ENCODE measurements at regions not wholly inside any gene's neighbourhood (a gene's known extent, or its start where the extent isn't known, plus 50 kb on each side); places are given as distances from the start of the nearest gene placed in this dataset.

DNA sequence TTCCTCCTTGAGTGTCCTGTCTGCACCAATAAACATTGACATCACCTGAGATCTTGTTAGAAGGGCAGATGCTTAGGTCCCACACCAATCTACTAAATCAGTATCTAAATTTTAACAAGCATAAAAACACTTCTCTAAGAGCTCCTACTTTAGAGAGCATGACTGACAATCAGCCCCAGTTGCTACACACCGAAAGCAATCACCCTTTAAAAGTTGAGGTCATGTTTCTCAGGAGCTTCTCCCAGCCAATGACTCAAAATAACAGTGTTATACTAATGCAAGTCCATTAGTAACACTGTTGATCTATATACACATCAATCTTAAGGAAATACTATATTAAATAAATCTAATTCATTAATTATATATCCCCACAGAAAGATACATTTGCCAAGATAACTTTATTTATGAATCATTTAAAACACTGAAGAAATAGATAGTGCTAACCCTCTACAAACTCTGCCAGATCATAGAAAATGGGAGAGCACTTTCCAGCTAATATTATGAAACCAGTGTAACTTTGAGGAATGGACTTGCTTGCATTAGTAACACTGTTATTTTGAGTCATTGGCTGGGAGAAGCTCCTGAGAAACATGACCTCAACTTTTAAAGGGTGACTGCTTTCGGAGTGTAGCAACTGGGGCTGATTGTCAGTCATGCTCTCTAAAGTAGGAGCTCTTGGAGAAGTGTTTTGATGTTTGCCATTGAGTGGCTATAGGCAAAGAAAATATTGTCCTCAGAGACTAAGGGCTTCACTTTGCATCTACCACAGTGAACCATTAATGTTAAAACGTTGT lies 109.8 kb upstream of the HDX start:
- no peaks in the 10 kb centered on the region for H3K9me3 Mint-ChIP-seq
- no peaks in the 10 kb centered on the region for H3K36me3 Mint-ChIP-seq (ENCODE audit: insufficient read depth)
- DNase-seq (no peak), ATAC-seq (no peak)
- H3K4me1 Mint-ChIP-seq (ENCODE audit: low read depth) = no peaks in the 10 kb centered on the region
- peaks cover 3% of the 10 kb centered on the region for H3K27me3 Mint-ChIP-seq (ENCODE audit: low read depth)
- H3K4me3 Mint-ChIP-seq = no peak overlapping the region

GRCh38 chrX:84634201-84634782 lies 132.0 kb upstream of the HDX start:
- Mint-ChIP-seq H3K4me1 (ENCODE audit: low read depth) (no peaks in the 10 kb centered on the region), H3K27me3 (ENCODE audit: low read depth) (no peaks in the 10 kb centered on the region), H3K4me3 (no peak overlapping the region), H3K36me3 (ENCODE audit: insufficient read depth) (no peaks in the 10 kb centered on the region), H3K9me3 (no peaks in the 10 kb centered on the region)
- no peak for DNase-seq
- ATAC-seq = no peak

DNA sequence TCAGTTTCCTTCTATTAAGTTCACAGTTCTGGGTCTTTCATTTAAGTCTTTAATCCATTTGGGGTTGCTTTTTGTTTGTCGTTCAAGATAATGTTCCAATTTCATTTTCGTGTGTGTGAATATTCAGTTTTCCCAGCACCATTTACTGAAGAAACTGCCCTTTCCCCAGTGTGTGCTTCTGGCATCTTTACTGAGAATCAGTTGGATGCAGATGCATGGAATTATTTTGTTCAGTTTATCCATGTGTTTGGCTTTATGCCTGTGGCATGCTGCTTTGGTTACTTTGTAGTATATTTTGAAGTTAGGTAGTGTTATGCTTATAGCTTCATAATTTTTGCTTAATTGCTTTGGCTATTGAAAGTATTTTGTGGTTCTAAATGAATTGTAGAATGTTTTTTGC lies 163.8 kb upstream of the HDX start:
- no peaks in the 10 kb centered on the region for H3K36me3 Mint-ChIP-seq (ENCODE audit: insufficient read depth)
- H3K4me1 Mint-ChIP-seq (ENCODE audit: low read depth) = no peaks in the 10 kb centered on the region
- H3K9me3 Mint-ChIP-seq = peaks cover 3% of the 10 kb centered on the region

DNA sequence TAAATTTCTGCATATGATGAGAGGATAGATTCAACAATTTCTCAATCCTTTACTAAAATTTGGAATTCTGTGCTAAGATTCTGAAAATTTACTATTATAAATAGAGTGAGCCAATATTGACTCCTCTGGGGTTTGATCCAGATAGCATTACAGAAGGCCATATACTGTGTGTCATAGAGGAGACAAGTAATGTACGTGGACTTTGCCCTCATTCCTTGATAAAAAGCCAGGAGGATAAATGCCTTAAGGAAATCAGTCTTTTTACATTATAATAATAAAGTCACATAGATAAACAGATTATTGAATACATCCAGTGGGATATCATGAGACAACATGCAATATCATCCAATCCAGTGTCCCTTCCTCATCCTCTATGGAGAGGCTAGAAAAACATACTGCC lies 188.0 kb upstream of the HDX start:
- no peaks in the 10 kb centered on the region for H3K36me3 Mint-ChIP-seq (ENCODE audit: insufficient read depth)
- H3K4me1 Mint-ChIP-seq (ENCODE audit: low read depth) = no peaks in the 10 kb centered on the region

More for the DNA sequence above, 163.8 kb upstream of the HDX start:
- DNase-seq (no peak), ATAC-seq (no peak)
- H3K27me3 Mint-ChIP-seq (ENCODE audit: low read depth) = no peaks in the 10 kb centered on the region
- H3K4me3 Mint-ChIP-seq = no peak overlapping the region

GRCh38 chrX:84709987-84710386 lies 207.7 kb upstream of the HDX start:
- Mint-ChIP-seq H3K9me3 (no peaks in the 10 kb centered on the region), H3K4me3 (no peak overlapping the region), H3K27me3 (ENCODE audit: low read depth) (no peaks in the 10 kb centered on the region), H3K36me3 (ENCODE audit: insufficient read depth) (no peaks in the 10 kb centered on the region), H3K4me1 (ENCODE audit: low read depth) (no peaks in the 10 kb centered on the region)
- ATAC-seq (no peak), DNase-seq (no peak)

More for the DNA sequence above, 188.0 kb upstream of the HDX start:
- DNase-seq (no peak), ATAC-seq (no peak)
- Mint-ChIP-seq H3K27me3 (ENCODE audit: low read depth) (no peaks in the 10 kb centered on the region), H3K9me3 (no peaks in the 10 kb centered on the region), H3K4me3 (no peak overlapping the region)

DNA sequence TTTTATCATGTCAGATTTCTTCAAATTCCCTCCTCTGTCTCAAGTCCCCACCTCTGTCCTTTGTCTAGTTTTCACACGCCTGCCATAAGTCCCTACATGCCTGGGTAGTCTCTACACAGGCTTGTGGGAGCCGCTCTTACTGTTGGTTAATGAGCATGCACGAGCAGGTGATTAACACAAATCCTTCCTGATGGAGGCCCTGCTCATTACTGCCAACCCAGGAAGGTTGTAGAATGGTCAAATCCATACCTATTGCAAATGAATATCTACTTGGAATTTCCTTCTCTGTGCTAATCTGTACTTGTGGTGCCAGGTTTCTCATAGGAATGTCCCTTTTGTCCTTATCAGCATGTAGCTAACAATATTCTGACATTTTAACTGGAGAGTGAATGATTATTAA lies 208.4 kb upstream of the HDX start:
- H3K36me3 Mint-ChIP-seq (ENCODE audit: insufficient read depth) = no peaks in the 10 kb centered on the region
- H3K27me3 Mint-ChIP-seq (ENCODE audit: low read depth) = no peaks in the 10 kb centered on the region
- no peak overlapping the region for H3K4me3 Mint-ChIP-seq
- peaks cover 4% of the 10 kb centered on the region for H3K4me1 Mint-ChIP-seq (ENCODE audit: low read depth)
- DNase-seq (no peak), ATAC-seq (no peak)
- H3K9me3 Mint-ChIP-seq = no peaks in the 10 kb centered on the region

DNA sequence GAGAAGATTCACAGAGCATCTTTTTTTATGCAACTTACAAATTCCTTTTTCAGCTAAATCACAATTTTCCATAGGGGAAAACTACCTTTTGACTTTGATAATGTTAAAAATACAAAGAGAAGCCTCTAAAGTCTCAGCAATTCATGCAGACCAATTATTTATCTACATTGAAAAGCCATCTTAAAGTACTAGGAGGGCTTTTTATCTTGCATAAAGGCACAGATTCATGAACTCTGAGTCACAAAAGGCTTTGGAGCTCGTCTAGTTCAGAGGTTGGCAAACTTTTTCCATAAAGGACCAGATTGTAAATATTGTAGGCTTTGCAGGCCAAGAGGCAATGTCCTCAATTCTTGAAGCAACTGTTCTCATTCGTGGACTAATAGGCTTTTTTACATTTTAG lies 210.4 kb upstream of the HDX start:
- Mint-ChIP-seq H3K36me3 (ENCODE audit: insufficient read depth) (no peaks in the 10 kb centered on the region), H3K27me3 (ENCODE audit: low read depth) (no peaks in the 10 kb centered on the region), H3K4me3 (no peak overlapping the region), H3K4me1 (ENCODE audit: low read depth) (peaks cover 6% of the 10 kb centered on the region), H3K9me3 (no peaks in the 10 kb centered on the region)
- ATAC-seq (no peak), DNase-seq (no peak)

DNA sequence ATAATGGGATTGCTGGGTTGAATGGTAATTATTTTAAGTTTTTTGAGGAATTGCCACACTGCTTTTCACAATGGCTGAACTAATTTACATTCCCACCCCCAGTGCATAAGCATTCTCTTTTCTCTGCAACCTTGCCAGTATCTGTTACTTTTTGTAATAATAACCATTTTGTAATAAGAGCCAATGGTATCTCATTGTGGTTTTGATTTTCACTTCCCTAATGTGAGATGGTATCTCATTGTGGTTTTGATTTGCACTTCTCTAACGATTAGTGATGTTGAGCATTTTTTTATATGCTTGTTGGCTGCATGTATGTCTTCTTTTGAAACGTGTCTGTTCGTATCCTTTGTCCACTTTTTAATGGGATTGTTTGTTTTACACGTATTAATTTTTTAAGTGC lies 213.1 kb upstream of the HDX start:
- DNase-seq = no peak
- H3K36me3 Mint-ChIP-seq (ENCODE audit: insufficient read depth) = no peaks in the 10 kb centered on the region

GRCh38 chrX:84717343-84717742 lies 215.1 kb upstream of the HDX start:
- DNase-seq (no peak), ATAC-seq (no peak)
- Mint-ChIP-seq H3K27me3 (ENCODE audit: low read depth) (no peaks in the 10 kb centered on the region), H3K9me3 (no peaks in the 10 kb centered on the region), H3K4me3 (no peak overlapping the region), H3K4me1 (ENCODE audit: low read depth) (peaks cover 6% of the 10 kb centered on the region), H3K36me3 (ENCODE audit: insufficient read depth) (no peaks in the 10 kb centered on the region)

More for the DNA sequence above, 213.1 kb upstream of the HDX start:
- no peak for ATAC-seq
- Mint-ChIP-seq H3K27me3 (ENCODE audit: low read depth) (no peaks in the 10 kb centered on the region), H3K4me3 (no peak overlapping the region), H3K4me1 (ENCODE audit: low read depth) (peaks cover 6% of the 10 kb centered on the region), H3K9me3 (no peaks in the 10 kb centered on the region)

- no peaks in the 10 kb centered on the region for H3K9me3 Mint-ChIP-seq
- no peaks in the 10 kb centered on the region for H3K27me3 Mint-ChIP-seq (ENCODE audit: low read depth)
- H3K36me3 Mint-ChIP-seq (ENCODE audit: insufficient read depth) = no peaks in the 10 kb centered on the region
Measured at GRCh38 chrX:84721416-84721815, 219.2 kb upstream of the HDX start.

DNA sequence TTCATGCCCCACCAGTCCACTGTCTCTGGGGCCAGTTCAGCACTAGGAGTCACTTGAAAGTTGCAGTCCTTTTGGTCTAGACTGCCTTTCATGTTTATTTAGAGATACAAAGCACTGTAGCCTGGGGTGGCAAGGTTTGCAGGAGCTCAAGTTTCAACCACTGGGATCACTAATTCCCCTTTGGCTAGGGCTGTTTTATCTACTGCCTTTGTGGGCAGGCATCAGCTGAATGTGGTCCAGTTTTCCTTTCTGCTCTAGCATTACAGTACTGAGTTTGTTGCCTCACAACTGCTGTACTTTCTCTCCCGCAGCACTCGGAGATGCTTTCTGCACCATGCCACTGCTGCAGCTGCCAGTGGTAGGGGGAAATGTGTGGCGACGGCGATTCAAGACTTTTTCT lies 222.3 kb upstream of the HDX start:
- Mint-ChIP-seq H3K36me3 (ENCODE audit: insufficient read depth) (no peaks in the 10 kb centered on the region), H3K4me3 (no peak overlapping the region), H3K27me3 (ENCODE audit: low read depth) (no peaks in the 10 kb centered on the region), H3K9me3 (no peaks in the 10 kb centered on the region), H3K4me1 (ENCODE audit: low read depth) (no peaks in the 10 kb centered on the region)
- ATAC-seq (no peak), DNase-seq (no peak)

More at GRCh38 chrX:84721416-84721815, 219.2 kb upstream of the HDX start:
- DNase-seq (no peak), ATAC-seq (no peak)
- H3K4me1 Mint-ChIP-seq (ENCODE audit: low read depth) = no peaks in the 10 kb centered on the region
- H3K4me3 Mint-ChIP-seq = no peak overlapping the region

- no peak overlapping the region for H3K4me3 Mint-ChIP-seq
- H3K9me3 Mint-ChIP-seq = no peaks in the 10 kb centered on the region
- no peaks in the 10 kb centered on the region for H3K4me1 Mint-ChIP-seq (ENCODE audit: low read depth)
- no peak for DNase-seq
- no peak for ATAC-seq
- no peaks in the 10 kb centered on the region for H3K27me3 Mint-ChIP-seq (ENCODE audit: low read depth)
- H3K36me3 Mint-ChIP-seq (ENCODE audit: insufficient read depth) = no peaks in the 10 kb centered on the region
Measured at GRCh38 chrX:84729408-84729807, 227.2 kb upstream of the HDX start.

- no peak for DNase-seq
- Mint-ChIP-seq H3K4me1 (ENCODE audit: low read depth) (no peaks in the 10 kb centered on the region), H3K4me3 (no peak overlapping the region), H3K9me3 (no peaks in the 10 kb centered on the region), H3K27me3 (ENCODE audit: low read depth) (no peaks in the 10 kb centered on the region), H3K36me3 (ENCODE audit: insufficient read depth) (no peaks in the 10 kb centered on the region)
- peak in 1 of 2 donors; percentile 72 for ATAC-seq
Measured at GRCh38 chrX:84729809-84730208, 227.6 kb upstream of the HDX start.

- DNase-seq (no peak), ATAC-seq (no peak)
- Mint-ChIP-seq H3K36me3 (ENCODE audit: insufficient read depth) (no peaks in the 10 kb centered on the region), H3K27me3 (ENCODE audit: low read depth) (peaks cover 4% of the 10 kb centered on the region), H3K4me3 (no peak overlapping the region), H3K4me1 (ENCODE audit: low read depth) (no peaks in the 10 kb centered on the region), H3K9me3 (no peaks in the 10 kb centered on the region)
Measured at GRCh38 chrX:84735025-84735424, 232.8 kb upstream of the HDX start.

DNA sequence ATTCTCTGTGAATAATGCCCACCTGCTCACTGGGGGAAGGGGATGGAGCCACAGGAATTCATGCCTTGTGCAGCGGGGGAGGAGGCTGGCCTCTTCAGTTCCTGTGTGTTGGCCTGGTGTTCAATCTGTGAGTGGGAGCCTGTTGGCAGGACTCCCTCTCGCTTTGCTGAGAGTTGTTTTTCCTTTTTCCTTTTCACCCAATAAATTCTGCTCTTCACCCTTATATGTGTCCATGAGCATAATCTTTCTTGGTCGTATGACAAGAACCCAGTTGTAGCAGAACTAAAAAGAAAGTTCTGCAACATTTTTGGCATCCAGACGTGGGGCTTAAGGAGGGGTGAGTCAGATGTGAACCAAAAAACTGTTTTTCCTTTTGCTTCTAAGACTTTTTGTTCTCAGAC lies 235.2 kb upstream of the HDX start:
- H3K4me3 Mint-ChIP-seq = no peak overlapping the region
- ATAC-seq = no peak
- H3K36me3 Mint-ChIP-seq (ENCODE audit: insufficient read depth) = no peaks in the 10 kb centered on the region
- no peak for DNase-seq
- no peaks in the 10 kb centered on the region for H3K9me3 Mint-ChIP-seq
- no peaks in the 10 kb centered on the region for H3K4me1 Mint-ChIP-seq (ENCODE audit: low read depth)
- H3K27me3 Mint-ChIP-seq (ENCODE audit: low read depth) = peaks cover 4% of the 10 kb centered on the region
